ENCODE measurements at regions not wholly inside any gene's neighbourhood (a gene's known extent, or its start where the extent isn't known, plus 50 kb on each side); places are given as distances from the start of the nearest gene placed in this dataset.
"Not testable (repeated sequence)": the region's sequence is repeated elsewhere in the genome, so short reads cannot be mapped to it uniquely, and the experiment has no call there.

DNA sequence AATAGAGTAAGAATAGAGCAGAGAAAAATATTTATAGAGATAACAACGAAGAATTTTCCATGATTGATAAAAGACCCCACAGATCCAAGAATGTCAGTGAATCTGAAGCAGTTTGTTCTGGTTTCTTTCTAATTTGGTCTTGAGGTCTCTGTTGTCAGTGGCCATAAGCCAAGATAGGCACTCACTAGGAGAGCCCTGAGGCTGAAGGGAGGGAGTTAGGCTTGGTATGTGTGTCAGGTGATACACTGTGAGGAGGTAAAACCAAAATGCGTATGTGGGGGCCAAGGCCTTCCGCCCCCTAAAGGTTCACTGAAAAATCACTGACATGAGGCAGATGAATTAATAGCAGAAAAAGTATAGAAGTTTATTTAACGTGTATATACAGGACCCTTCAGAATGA, 382.3 kb upstream of the HTR2C start (continued):
- TF ChIP-seq, protein P1, sequence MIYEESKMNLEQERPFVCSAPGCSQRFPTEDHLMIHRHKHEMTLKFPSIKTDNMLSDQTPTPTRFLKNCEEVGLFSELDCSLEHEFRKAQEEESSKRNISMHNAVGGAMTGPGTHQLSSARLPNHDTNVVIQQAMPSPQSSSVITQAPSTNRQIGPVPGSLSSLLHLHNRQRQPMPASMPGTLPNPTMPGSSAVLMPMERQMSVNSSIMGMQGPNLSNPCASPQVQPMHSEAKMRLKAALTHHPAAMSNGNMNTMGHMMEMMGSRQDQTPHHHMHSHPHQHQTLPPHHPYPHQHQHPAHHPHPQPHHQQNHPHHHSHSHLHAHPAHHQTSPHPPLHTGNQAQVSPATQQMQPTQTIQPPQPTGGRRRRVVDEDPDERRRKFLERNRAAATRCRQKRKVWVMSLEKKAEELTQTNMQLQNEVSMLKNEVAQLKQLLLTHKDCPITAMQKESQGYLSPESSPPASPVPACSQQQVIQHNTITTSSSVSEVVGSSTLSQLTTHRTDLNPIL (CRISPR knock-in tag; IDR thresholded peaks at IDR 0.05; ENCODE audit: low read depth) = no peak
- TF ChIP-seq ZNF70 (CRISPR knock-in tag; IDR thresholded peaks at IDR 0.05) (no peak), CSDC2 (CRISPR knock-in tag; IDR thresholded peaks at IDR 0.05) (no peak)
- TF ChIP-seq, protein P2, sequence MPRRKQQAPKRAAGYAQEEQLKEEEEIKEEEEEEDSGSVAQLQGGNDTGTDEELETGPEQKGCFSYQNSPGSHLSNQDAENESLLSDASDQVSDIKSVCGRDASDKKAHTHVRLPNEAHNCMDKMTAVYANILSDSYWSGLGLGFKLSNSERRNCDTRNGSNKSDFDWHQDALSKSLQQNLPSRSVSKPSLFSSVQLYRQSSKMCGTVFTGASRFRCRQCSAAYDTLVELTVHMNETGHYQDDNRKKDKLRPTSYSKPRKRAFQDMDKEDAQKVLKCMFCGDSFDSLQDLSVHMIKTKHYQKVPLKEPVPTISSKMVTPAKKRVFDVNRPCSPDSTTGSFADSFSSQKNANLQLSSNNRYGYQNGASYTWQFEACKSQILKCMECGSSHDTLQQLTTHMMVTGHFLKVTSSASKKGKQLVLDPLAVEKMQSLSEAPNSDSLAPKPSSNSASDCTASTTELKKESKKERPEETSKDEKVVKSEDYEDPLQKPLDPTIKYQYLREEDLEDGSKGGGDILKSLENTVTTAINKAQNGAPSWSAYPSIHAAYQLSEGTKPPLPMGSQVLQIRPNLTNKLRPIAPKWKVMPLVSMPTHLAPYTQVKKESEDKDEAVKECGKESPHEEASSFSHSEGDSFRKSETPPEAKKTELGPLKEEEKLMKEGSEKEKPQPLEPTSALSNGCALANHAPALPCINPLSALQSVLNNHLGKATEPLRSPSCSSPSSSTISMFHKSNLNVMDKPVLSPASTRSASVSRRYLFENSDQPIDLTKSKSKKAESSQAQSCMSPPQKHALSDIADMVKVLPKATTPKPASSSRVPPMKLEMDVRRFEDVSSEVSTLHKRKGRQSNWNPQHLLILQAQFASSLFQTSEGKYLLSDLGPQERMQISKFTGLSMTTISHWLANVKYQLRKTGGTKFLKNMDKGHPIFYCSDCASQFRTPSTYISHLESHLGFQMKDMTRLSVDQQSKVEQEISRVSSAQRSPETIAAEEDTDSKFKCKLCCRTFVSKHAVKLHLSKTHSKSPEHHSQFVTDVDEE (CRISPR knock-in tag; IDR thresholded peaks at IDR 0.05) = no peak

DNA sequence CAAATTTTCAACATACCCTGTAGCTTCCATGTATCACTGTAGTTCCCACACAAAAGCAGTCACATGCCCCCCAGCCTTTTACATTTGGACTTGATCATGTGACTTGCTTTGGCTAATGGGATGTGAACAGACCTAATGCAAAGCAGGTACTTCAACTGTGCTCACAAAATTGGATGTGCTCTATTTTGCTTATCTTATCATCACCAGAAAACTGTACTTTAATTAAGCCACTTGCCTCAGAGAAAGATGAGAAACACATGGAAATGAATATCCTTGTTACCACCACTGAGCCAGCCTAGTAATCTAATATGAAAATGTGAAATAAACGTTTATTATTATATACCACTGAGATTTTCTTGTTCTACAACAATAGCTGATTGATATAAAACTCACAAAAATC, 402.7 kb upstream of the HTR2C start:
- TF ChIP-seq ZNF8 (CRISPR knock-in tag; IDR thresholded peaks at IDR 0.05) (no peak), TCF4 (CRISPR knock-in tag; IDR thresholded peaks at IDR 0.05; ENCODE audit: borderline replicate concordance) (peak; percentile 54; the same call in 1 of the 2 replicates)
- no peak for ATAC-seq

DNA sequence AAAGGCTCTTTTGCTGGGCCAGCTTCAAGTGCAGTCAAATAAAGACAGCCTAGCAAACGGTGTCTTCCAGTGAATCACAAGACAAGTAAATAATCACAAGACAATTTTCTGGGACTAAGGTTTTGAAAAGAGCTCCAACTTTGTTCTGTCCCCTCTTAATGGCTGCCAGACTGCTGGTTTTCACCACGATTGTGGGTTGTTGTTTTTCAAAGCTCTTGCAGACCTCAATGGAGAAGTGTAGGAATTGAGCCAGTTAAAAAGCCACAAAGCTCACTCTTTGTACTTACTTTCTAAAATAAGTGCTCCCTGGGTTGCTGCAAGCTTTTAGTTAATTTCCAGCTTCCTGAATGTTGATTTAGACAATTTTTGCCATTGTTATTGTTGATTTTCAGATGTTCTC, 405.8 kb upstream of the HTR2C start:
- ATAC-seq = no peak
- TF ChIP-seq, protein P1 (CRISPR knock-in tag; IDR thresholded peaks at IDR 0.05; ENCODE audit: low read depth) = no peak
- no peak for TF ChIP-seq ZFP3 (CRISPR knock-in tag; IDR thresholded peaks at IDR 0.05)
- TF ChIP-seq TCF4 (CRISPR knock-in tag; IDR thresholded peaks at IDR 0.05; ENCODE audit: borderline replicate concordance) = no peak
- no peak for TF ChIP-seq RARB (CRISPR knock-in tag; IDR thresholded peaks at IDR 0.05)
- no peak for TF ChIP-seq GLIS3 (CRISPR knock-in tag; IDR thresholded peaks at IDR 0.05)
- TF ChIP-seq ZFP30 (CRISPR knock-in tag; IDR thresholded peaks at IDR 0.05) = no peak
- no peak for TF ChIP-seq ARNTL (CRISPR knock-in tag; IDR thresholded peaks at IDR 0.05; ENCODE audit: borderline replicate concordance, low read depth)
- no peak for TF ChIP-seq ZNF70 (CRISPR knock-in tag; IDR thresholded peaks at IDR 0.05)
- TF ChIP-seq ISL1 (CRISPR knock-in tag; IDR thresholded peaks at IDR 0.05) = no peak
- TF ChIP-seq ESRRG (CRISPR knock-in tag; IDR thresholded peaks at IDR 0.05) = no peak
- TF ChIP-seq, protein P3, sequence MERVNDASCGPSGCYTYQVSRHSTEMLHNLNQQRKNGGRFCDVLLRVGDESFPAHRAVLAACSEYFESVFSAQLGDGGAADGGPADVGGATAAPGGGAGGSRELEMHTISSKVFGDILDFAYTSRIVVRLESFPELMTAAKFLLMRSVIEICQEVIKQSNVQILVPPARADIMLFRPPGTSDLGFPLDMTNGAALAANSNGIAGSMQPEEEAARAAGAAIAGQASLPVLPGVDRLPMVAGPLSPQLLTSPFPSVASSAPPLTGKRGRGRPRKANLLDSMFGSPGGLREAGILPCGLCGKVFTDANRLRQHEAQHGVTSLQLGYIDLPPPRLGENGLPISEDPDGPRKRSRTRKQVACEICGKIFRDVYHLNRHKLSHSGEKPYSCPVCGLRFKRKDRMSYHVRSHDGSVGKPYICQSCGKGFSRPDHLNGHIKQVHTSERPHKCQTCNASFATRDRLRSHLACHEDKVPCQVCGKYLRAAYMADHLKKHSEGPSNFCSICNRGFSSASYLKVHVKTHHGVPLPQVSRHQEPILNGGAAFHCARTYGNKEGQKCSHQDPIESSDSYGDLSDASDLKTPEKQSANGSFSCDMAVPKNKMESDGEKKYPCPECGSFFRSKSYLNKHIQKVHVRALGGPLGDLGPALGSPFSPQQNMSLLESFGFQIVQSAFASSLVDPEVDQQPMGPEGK (CRISPR knock-in tag; IDR thresholded peaks at IDR 0.05; ENCODE audit: borderline replicate concordance) = no peak
- TF ChIP-seq, protein P2 (CRISPR knock-in tag; IDR thresholded peaks at IDR 0.05) = no peak
- no peak for TF ChIP-seq TOX (CRISPR knock-in tag; IDR thresholded peaks at IDR 0.05; ENCODE audit: borderline replicate concordance)

DNA sequence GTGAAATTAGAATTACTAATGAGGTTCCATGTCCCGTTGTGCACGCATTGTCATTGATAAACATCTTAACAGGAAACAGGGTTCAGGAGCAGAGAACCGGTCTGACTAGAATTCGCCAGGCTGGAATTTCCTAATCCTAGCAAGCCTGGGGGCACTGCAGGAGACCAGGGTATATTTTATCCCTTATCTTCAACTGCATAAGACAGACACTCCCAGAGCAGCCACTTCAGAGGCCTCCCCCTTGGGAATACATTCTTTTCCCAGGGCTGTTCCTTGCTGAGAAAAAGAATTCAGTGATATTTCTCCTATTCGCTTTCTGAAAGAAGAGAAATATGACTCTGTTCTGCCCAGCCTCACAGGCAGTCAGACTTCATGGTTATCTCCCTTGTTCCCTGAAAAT, 416.6 kb upstream of the HTR2C start:
- ATAC-seq = not testable (repeated sequence)

DNA sequence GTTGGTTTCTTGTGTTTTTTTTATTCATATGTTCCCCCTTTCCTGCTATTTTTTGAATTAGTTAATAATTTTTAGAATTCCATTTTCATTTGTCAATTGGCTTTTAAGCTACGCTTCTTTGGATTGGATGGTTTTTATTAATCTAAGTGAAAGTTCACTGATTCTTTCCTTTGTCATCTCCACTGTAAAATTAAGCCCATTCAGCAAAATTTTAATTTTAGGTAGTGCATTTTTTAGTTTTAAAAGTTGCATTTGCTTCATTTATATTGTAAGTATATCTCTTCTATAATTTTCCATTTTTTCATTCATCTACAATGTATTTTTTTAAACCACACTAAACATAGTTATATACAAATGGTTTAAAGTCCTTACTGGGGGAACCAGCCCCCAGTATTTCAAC, 417.3 kb upstream of the HTR2C start:
- no peak for ATAC-seq
- no peak for TF ChIP-seq ARNTL (CRISPR knock-in tag; IDR thresholded peaks at IDR 0.05; ENCODE audit: borderline replicate concordance, low read depth)
- TF ChIP-seq OSR1 (CRISPR knock-in tag; IDR thresholded peaks at IDR 0.05) = no peak
- no peak for TF ChIP-seq CSDC2 (CRISPR knock-in tag; IDR thresholded peaks at IDR 0.05)
- no peak for TF ChIP-seq GLIS3 (CRISPR knock-in tag; IDR thresholded peaks at IDR 0.05)
- TF ChIP-seq ZNF565 (CRISPR knock-in tag; conservative IDR thresholded peaks at IDR 0.05; ENCODE audit: low read depth) = no peak
- TF ChIP-seq, protein P1 (CRISPR knock-in tag; IDR thresholded peaks at IDR 0.05; ENCODE audit: low read depth) = no peak
- TF ChIP-seq BACH2 (CRISPR knock-in tag; IDR thresholded peaks at IDR 0.05; ENCODE audit: borderline replicate concordance) = no peak
- no peak for TF ChIP-seq RARB (CRISPR knock-in tag; IDR thresholded peaks at IDR 0.05)
- TF ChIP-seq, protein P2 (CRISPR knock-in tag; IDR thresholded peaks at IDR 0.05) = no peak

All from SK-N-SH treated with all-trans-retinoic acid at 6 μM for 48 hours (cell line).